HEK293T (cell line): ENCODE measurements at regions not wholly inside any gene's neighbourhood (a gene's known extent, or its start where the extent isn't known, plus 50 kb on each side); places are given as distances from the start of the nearest gene placed in this dataset.

ENCODE experiments used
- ELF4 ChIP-seq: fragments of 450-650 bp; IDR thresholded peaks from 2 replicates; pipeline ENCODE4 v1.6.1; 2017; ENCODE audit warnings: antibody characterized with exemption
- FOXM1 ChIP-seq: fragments of 450-650 bp; IDR thresholded peaks from 2 replicates; pipeline ENCODE4 v1.6.1; 2017; ENCODE audit warnings: mild to moderate bottlenecking, borderline replicate concordance
- PKNOX1 ChIP-seq: fragments of 450-650 bp; IDR thresholded peaks from 2 replicates; pipeline ENCODE4 v1.6.1; 2016

- TF ChIP-seq ELF4 (no peak), PKNOX1 (no peak), FOXM1 (no peak)
Measured at GRCh38 chr10:4344492-4344994, 481.5 kb upstream of the AKR1E2 start.
